Neural cell (in vitro differentiated cells): ENCODE measurements at regions not wholly inside any gene's neighbourhood (a gene's known extent, or its start where the extent isn't known, plus 50 kb on each side); places are given as distances from the start of the nearest gene placed in this dataset.

ENCODE experiments used
- H2AFZ ChIP-seq: fragments of 200-600, 300-800 bp; sonication (generic), shearing (Covaris generic); 2 replicates; pipeline ENCODE4 v1.6.0; 2014; ENCODE audit warnings: low read depth, mild to moderate bottlenecking, antibody characterized with exemption, low read length, moderate library complexity
- H3F3A ChIP-seq: fragments of 200-600 bp; shearing (Covaris generic); 2 replicates; pipeline ENCODE4 v1.6.1; 2016; ENCODE audit warnings: mild to moderate bottlenecking, moderate library complexity, mixed read lengths, antibody characterized with exemption, low read length; ENCODE audit not compliant: insufficient read depth, poor library complexity, severe bottlenecking
- H3K27ac ChIP-seq: fragments of 200-600, 300-800 bp; sonication (generic), shearing (Covaris generic); 2 replicates; pipeline ENCODE4 v1.5.1; 2014; ENCODE audit warnings: mild to moderate bottlenecking, low read length, moderate library complexity
- H3K27me3 ChIP-seq: fragments of 300-800, 200-600 bp; sonication (generic), shearing (Covaris generic); 2 replicates; pipeline ENCODE4 v1.6.0; 2014; ENCODE audit warnings: mild to moderate bottlenecking, low read depth, low read length, moderate library complexity; ENCODE audit not compliant: insufficient read depth
- H3K36me3 ChIP-seq: fragments of 300-800, 200-600 bp; sonication (generic), shearing (Covaris generic); 2 replicates; pipeline ENCODE4 v1.5.1; 2014; ENCODE audit warnings: mild to moderate bottlenecking, antibody characterized with exemption, low read length, moderate library complexity; ENCODE audit not compliant: insufficient read depth
- H3K4me2 ChIP-seq: fragments of 300-800, 200-600 bp; sonication (generic), shearing (Covaris generic); 2 replicates; pipeline ENCODE4 v1.6.0; 2014; ENCODE audit warnings: mild to moderate bottlenecking, low read length
- H3K4me3 ChIP-seq: fragments of 300-800, 200-600 bp; sonication (generic), shearing (Covaris generic); 2 replicates; pipeline ENCODE4 v1.5.1; 2014; ENCODE audit warnings: mild to moderate bottlenecking, low read length, moderate library complexity
- H3K79me2 ChIP-seq: fragments of 200-600 bp; shearing (Covaris generic); replicated peaks from 2 replicates; pipeline ENCODE4 v1.6.0; 2014; ENCODE audit warnings: mild to moderate bottlenecking, low read length, moderate library complexity; ENCODE audit not compliant: insufficient read depth
- H3K9ac ChIP-seq: fragments of 300-800, 200-600 bp; sonication (generic), shearing (Covaris generic); 2 replicates; pipeline ENCODE4 v1.6.1; 2016; ENCODE audit warnings: mild to moderate bottlenecking, low read length, mixed read lengths
- H3K9me2 ChIP-seq: fragments of 200-600 bp; shearing (Covaris generic); 2 replicates; pipeline ENCODE4 v1.6.1; 2016; ENCODE audit warnings: mild to moderate bottlenecking, low read length, mixed read lengths; ENCODE audit not compliant: insufficient read depth
- H3K9me3 ChIP-seq: fragments of 200-600, 300-800 bp; sonication (generic), shearing (Covaris generic); 2 replicates; pipeline ENCODE4 v1.6.1; 2016; ENCODE audit warnings: mild to moderate bottlenecking, mixed run types, low read length, moderate library complexity, mixed read lengths
- H4K20me1 ChIP-seq: fragments of 200-600 bp; shearing (Covaris generic); 2 replicates; pipeline ENCODE4 v1.6.1; 2016; ENCODE audit warnings: mild to moderate bottlenecking, mixed run types; ENCODE audit not compliant: insufficient read depth
- CTCF ChIP-seq: fragments of 450-650 bp; IDR thresholded peaks from 2 replicates; pipeline ENCODE4 v1.5.1; 2014; ENCODE audit warnings: antibody characterized with exemption, mild to moderate bottlenecking, moderate library complexity; ENCODE audit not compliant: poor library complexity, severe bottlenecking
- EP300 ChIP-seq: fragments of 450-650 bp; conservative IDR thresholded peaks from 2 replicates; pipeline ENCODE4 v1.6.1; 2014; ENCODE audit warnings: antibody characterized with exemption, mild to moderate bottlenecking, moderate library complexity; ENCODE audit not compliant: poor library complexity, severe bottlenecking
- EZH2 ChIP-seq: fragments of 200-600, 300-800 bp; shearing (Covaris generic), sonication (generic); IDR thresholded peaks from 2 replicates; pipeline ENCODE4 v1.6.1; 2014; ENCODE audit warnings: antibody characterized with exemption, low read length, borderline replicate concordance, mild to moderate bottlenecking; ENCODE audit not compliant: insufficient read depth, poor library complexity, severe bottlenecking
- MXI1 ChIP-seq: fragments of 450-650 bp; conservative IDR thresholded peaks from 2 replicates; pipeline ENCODE4 v1.6.1; 2014; ENCODE audit warnings: antibody characterized with exemption, mild to moderate bottlenecking; ENCODE audit not compliant: poor library complexity, severe bottlenecking
- POLR2AphosphoS5 ChIP-seq: IDR thresholded peaks from 2 replicates; pipeline ENCODE4 v1.6.1; 2012
- RAD21 ChIP-seq: fragments of 450-650 bp; conservative IDR thresholded peaks from 2 replicates; pipeline ENCODE4 v1.6.1; 2014; ENCODE audit warnings: antibody characterized with exemption, mild to moderate bottlenecking, moderate library complexity
- SMC3 ChIP-seq: fragments of 450-650 bp; conservative IDR thresholded peaks from 2 replicates; pipeline ENCODE4 v1.6.1; 2014; ENCODE audit warnings: antibody characterized with exemption, mild to moderate bottlenecking, moderate library complexity; ENCODE audit not compliant: poor library complexity
- TAF1 ChIP-seq: IDR thresholded peaks from 2 replicates; pipeline ENCODE4 v1.6.1; 2012; ENCODE audit warnings: low read depth
- TF ChIP-seq, protein P1 (sequence below): IDR thresholded peaks from 2 replicates; pipeline ENCODE4 v1.6.1; 2012; ENCODE audit warnings: borderline replicate concordance

GRCh38 chr4:103499094-103499493, 220.7 kb downstream of the TACR3 start:
- H3K9me2 ChIP-seq: no peaks in the 10 kb centered on the region
- no peaks in the 10 kb centered on the region for H3K9me3 ChIP-seq
- H3F3A ChIP-seq: no peaks in the 10 kb centered on the region
- H2AFZ ChIP-seq: no peak overlapping the region
- H3K27ac ChIP-seq: no peak overlapping the region
- no peaks in the 10 kb centered on the region for H3K79me2 ChIP-seq
- no peak overlapping the region for H3K9ac ChIP-seq
- no peaks in the 10 kb centered on the region for H4K20me1 ChIP-seq
- H3K27me3 ChIP-seq: no peaks in the 10 kb centered on the region
- TF ChIP-seq EZH2 (no peak), POLR2AphosphoS5 (no peak), CTCF (no peak), MXI1 (no peak), EP300 (no peak), RAD21 (no peak), TAF1 (no peak), SMC3 (no peak)
- TF ChIP-seq, protein P1, sequence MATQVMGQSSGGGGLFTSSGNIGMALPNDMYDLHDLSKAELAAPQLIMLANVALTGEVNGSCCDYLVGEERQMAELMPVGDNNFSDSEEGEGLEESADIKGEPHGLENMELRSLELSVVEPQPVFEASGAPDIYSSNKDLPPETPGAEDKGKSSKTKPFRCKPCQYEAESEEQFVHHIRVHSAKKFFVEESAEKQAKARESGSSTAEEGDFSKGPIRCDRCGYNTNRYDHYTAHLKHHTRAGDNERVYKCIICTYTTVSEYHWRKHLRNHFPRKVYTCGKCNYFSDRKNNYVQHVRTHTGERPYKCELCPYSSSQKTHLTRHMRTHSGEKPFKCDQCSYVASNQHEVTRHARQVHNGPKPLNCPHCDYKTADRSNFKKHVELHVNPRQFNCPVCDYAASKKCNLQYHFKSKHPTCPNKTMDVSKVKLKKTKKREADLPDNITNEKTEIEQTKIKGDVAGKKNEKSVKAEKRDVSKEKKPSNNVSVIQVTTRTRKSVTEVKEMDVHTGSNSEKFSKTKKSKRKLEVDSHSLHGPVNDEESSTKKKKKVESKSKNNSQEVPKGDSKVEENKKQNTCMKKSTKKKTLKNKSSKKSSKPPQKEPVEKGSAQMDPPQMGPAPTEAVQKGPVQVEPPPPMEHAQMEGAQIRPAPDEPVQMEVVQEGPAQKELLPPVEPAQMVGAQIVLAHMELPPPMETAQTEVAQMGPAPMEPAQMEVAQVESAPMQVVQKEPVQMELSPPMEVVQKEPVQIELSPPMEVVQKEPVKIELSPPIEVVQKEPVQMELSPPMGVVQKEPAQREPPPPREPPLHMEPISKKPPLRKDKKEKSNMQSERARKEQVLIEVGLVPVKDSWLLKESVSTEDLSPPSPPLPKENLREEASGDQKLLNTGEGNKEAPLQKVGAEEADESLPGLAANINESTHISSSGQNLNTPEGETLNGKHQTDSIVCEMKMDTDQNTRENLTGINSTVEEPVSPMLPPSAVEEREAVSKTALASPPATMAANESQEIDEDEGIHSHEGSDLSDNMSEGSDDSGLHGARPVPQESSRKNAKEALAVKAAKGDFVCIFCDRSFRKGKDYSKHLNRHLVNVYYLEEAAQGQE: no peak
- H3K4me2 ChIP-seq: no peak overlapping the region
- no peaks in the 10 kb centered on the region for H3K36me3 ChIP-seq
- H3K4me3 ChIP-seq: no peak overlapping the region

GRCh38 chr4:103498161-103499070, 221.4 kb downstream of the TACR3 start:
- TF ChIP-seq MXI1: no peak
- no peak for TF ChIP-seq EP300
- TF ChIP-seq SMC3: no peak
- TF ChIP-seq RAD21: no peak
- TF ChIP-seq, protein P1: no peak
- TF ChIP-seq POLR2AphosphoS5: no peak
- TF ChIP-seq EZH2: no peak
- no peak for TF ChIP-seq TAF1
- no peak for TF ChIP-seq CTCF
- Histone ChIP-seq H3K27me3 (no peaks in the 10 kb centered on the region), H3K9ac (no peak overlapping the region), H3K79me2 (no peaks in the 10 kb centered on the region), H4K20me1 (no peaks in the 10 kb centered on the region), H3K27ac (no peak overlapping the region), H3K9me2 (no peaks in the 10 kb centered on the region), H3F3A (no peaks in the 10 kb centered on the region), H3K9me3 (no peaks in the 10 kb centered on the region), H3K36me3 (no peaks in the 10 kb centered on the region), H3K4me3 (no peak overlapping the region), H3K4me2 (no peak overlapping the region), H2AFZ (no peak overlapping the region)
